CD4-positive, alpha-beta T cell (primary cell): ENCODE measurements at regions not wholly inside any gene's neighbourhood (a gene's known extent, or its start where the extent isn't known, plus 50 kb on each side); places are given as distances from the start of the nearest gene placed in this dataset.

ENCODE experiments used
- ATAC-seq: fragments of 200-7000 bp; cut with Tn5 transposase; one replicate; pipeline ENCODE4 v1.10.0; 2022; ENCODE audit warnings: mild to moderate bottlenecking; ENCODE audit not compliant: poor library complexity
- CTCF ChIA-PET: fragments of 350-600 bp; sonication (Branson Sonifier 250); formaldehyde crosslinking; loops from one replicate; lab custom pipeline; 2021; ENCODE audit warnings: antibody characterized with exemption, inconsistent platforms; lab: Charles Lee
- POLR2A ChIA-PET: fragments of 350-600 bp; sonication (Branson Sonifier 250); formaldehyde crosslinking; loops from one replicate; lab custom pipeline; 2021; ENCODE audit warnings: antibody characterized with exemption, inconsistent platforms; lab: Charles Lee
- DNase-seq, 14 experiments: peaks; one replicate each; pipeline ENCODE4 v3.0.0-alpha.2; 2013 to 2020; ENCODE audit warnings: mixed read lengths in 2 of 14
- H3K27ac ChIP-seq, 2 donors: one replicate each; pipeline versions ENCODE4 v1.5.1 to v1.7.0; 2013; ENCODE audit warnings: low read length in 2 of 2, low read depth in 1 of 2, mild to moderate bottlenecking in 1 of 2
- H3K27me3 ChIP-seq, 2 experiments: 1 replicate in 1 of 2; 2 replicates in 1 of 2; pipeline versions ENCODE4 v1.6.1 to v1.7.0; 2013; ENCODE audit warnings: low read length in 2 of 2, control low read depth in 1 of 2, mild to moderate bottlenecking in 1 of 2, moderate library complexity in 1 of 2; ENCODE audit not compliant: insufficient read depth in 2 of 2, control insufficient read depth in 1 of 2
- H3K36me3 ChIP-seq: one replicate; pipeline ENCODE4 v1.6.1; 2013; ENCODE audit warnings: low read length, control low read depth; ENCODE audit not compliant: insufficient read depth
- H3K4me1 ChIP-seq: one replicate; pipeline ENCODE4 v1.6.1; 2013; ENCODE audit warnings: low read length, control low read depth; ENCODE audit not compliant: insufficient read depth
- H3K4me3 ChIP-seq: one replicate; pipeline ENCODE4 v1.5.1; 2013; ENCODE audit warnings: mild to moderate bottlenecking, low read length, moderate library complexity
- H3K9me3 ChIP-seq, 2 experiments: 1 replicate in 1 of 2; 2 replicates in 1 of 2; pipeline versions ENCODE4 v1.6.1 to v1.7.0; 2013; ENCODE audit warnings: low read length in 2 of 2, mild to moderate bottlenecking in 2 of 2, control low read depth in 1 of 2, moderate library complexity in 1 of 2; ENCODE audit not compliant: control insufficient read depth in 1 of 2, insufficient read depth in 1 of 2
- H3K27ac Mint-ChIP-seq: one replicate; pipeline ENCODE4 v1.8.0; 2020; ENCODE audit warnings: mixed read lengths
- H3K27me3 Mint-ChIP-seq: one replicate; pipeline ENCODE4 v1.8.0; 2021; ENCODE audit warnings: mixed read lengths
- H3K36me3 Mint-ChIP-seq: one replicate; pipeline ENCODE4 v1.8.0; 2021; ENCODE audit warnings: low read depth, mixed read lengths
- H3K4me1 Mint-ChIP-seq: one replicate; pipeline ENCODE4 v1.8.0; 2021; ENCODE audit warnings: low read depth, mixed read lengths
- H3K4me3 Mint-ChIP-seq: one replicate; pipeline ENCODE4 v1.8.0; 2020; ENCODE audit warnings: mild to moderate bottlenecking, mixed read lengths
- H3K9me3 Mint-ChIP-seq: one replicate; pipeline ENCODE4 v1.8.0; 2020; ENCODE audit warnings: mixed read lengths
- intact Hi-C, 2 experiments: fragments of 100-400 bp; cut with DNase I in 1 of 2; cut with micrococcal nuclease in 1 of 2; formaldehyde crosslinking; loops; one replicate each; pipeline versions ENCODE4 v1.15.1 to v1.9.0; 2023 to 2025; cut with DNase I, micrococcal nuclease
- TF ChIP-seq, protein P1 (sequence below): fragments of 200-600 bp; IDR thresholded peaks from one replicate; pipeline ENCODE4 v1.8.0; 2022; ENCODE audit warnings: antibody characterized with exemption, mild to moderate bottlenecking

DNA sequence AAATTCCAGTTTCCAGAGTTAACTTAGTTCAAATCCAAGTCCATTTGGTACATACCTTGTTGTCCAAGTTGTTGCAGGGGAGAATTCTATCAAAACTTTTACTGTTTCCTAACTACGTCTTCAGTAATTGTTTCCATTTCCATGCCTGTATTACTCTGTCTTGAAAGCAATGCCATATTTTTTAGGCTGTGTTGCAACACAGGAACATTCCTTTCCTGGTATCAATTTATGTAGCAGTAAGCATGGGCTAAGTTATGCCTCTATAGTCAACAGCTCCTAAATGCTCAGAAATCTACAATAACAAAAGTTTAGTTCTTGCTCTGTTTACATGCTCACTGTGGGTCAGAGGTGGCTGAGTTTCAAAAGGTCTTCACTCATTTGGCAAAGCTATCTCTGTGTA, 1943.8 kb upstream of the PIK3C3 start:
- H3K9me3 Mint-ChIP-seq = peaks cover 8% of the 10 kb centered on the region
- no peaks in the 10 kb centered on the region for H3K36me3 ChIP-seq
- intact Hi-C loops = no loop called here
- no peak overlapping the region for H3K4me3 Mint-ChIP-seq
- no peak overlapping the region for H3K27ac ChIP-seq
- peaks cover 0 to 4% of the 10 kb centered on the region in 2 experiments for H3K9me3 ChIP-seq
- no peaks in the 10 kb centered on the region for H3K27me3 ChIP-seq
- ChIA-PET POLR2A (no interaction called here), CTCF (no interaction called here)
- H3K4me1 Mint-ChIP-seq = no peaks in the 10 kb centered on the region
- H3K4me1 ChIP-seq = no peaks in the 10 kb centered on the region
- TF ChIP-seq, protein P1, sequence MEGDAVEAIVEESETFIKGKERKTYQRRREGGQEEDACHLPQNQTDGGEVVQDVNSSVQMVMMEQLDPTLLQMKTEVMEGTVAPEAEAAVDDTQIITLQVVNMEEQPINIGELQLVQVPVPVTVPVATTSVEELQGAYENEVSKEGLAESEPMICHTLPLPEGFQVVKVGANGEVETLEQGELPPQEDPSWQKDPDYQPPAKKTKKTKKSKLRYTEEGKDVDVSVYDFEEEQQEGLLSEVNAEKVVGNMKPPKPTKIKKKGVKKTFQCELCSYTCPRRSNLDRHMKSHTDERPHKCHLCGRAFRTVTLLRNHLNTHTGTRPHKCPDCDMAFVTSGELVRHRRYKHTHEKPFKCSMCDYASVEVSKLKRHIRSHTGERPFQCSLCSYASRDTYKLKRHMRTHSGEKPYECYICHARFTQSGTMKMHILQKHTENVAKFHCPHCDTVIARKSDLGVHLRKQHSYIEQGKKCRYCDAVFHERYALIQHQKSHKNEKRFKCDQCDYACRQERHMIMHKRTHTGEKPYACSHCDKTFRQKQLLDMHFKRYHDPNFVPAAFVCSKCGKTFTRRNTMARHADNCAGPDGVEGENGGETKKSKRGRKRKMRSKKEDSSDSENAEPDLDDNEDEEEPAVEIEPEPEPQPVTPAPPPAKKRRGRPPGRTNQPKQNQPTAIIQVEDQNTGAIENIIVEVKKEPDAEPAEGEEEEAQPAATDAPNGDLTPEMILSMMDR = no peak
- no peaks in the 10 kb centered on the region for H3K36me3 Mint-ChIP-seq
- ATAC-seq = no peak
- DNase-seq = no peak
- H3K27me3 Mint-ChIP-seq = no peaks in the 10 kb centered on the region
- H3K27ac Mint-ChIP-seq = no peak overlapping the region
- no peak overlapping the region for H3K4me3 ChIP-seq

DNA sequence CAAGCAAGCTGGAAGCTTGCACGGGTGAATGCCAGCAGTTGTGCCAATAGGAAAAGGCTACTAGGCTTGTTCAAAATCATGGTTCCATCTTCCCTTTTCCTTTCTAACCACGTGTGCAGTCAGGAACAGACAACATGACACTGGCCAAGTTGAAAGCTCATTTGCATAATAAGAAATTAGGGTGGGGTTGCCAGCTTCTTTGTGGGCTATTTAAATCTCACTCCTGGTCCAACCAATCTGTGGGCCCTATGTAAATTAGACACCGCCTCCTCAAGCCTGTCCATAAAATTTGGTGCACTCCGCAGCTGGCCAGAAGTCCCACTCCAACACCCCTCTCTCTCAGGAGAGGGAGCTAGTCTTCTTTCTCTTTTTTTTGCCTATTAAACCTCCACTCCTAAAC, 1948.4 kb upstream of the PIK3C3 start:
- POLR2A ChIA-PET = no interaction called here
- Mint-ChIP-seq H3K36me3 (no peaks in the 10 kb centered on the region), H3K4me1 (no peaks in the 10 kb centered on the region), H3K9me3 (peaks cover 11% of the 10 kb centered on the region), H3K4me3 (no peak overlapping the region), H3K27me3 (no peaks in the 10 kb centered on the region), H3K27ac (no peak overlapping the region)
- Histone ChIP-seq H3K4me1 (no peaks in the 10 kb centered on the region), H3K27ac (no peak overlapping the region), H3K36me3 (no peaks in the 10 kb centered on the region), H3K4me3 (no peak overlapping the region), H3K27me3 (no peaks in the 10 kb centered on the region), H3K9me3 (peaks cover under 1 to 1% of the 10 kb centered on the region in 2 experiments)
- CTCF ChIA-PET = no interaction called here
- DNase-seq = no peak
- intact Hi-C loops = no loop called here
- no peak for ATAC-seq
- TF ChIP-seq, protein P1 = no peak

DNA sequence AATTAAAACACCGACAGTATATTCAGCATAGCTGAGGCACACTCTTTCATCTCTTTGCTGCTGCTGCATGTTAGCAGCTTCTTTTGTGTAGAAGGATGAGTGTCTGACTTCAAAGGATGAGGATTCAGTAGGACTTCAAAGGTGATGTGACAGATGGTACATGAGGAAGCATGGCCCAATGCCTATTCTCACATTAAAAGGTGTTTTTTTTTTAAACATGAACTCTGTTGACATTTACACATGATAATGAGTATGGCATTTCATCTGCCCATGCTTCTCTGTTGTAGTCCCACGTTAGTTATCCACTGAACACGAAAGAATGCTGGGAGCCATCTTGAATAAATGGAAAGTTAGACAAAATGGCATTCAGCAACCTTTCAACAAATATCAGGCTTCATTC, 1950.8 kb upstream of the PIK3C3 start:
- Mint-ChIP-seq H3K27ac (no peak overlapping the region), H3K4me1 (no peaks in the 10 kb centered on the region), H3K4me3 (no peak overlapping the region), H3K9me3 (peaks cover 6% of the 10 kb centered on the region), H3K36me3 (no peaks in the 10 kb centered on the region), H3K27me3 (no peaks in the 10 kb centered on the region)
- ATAC-seq = no peak
- POLR2A ChIA-PET = no interaction called here
- H3K27me3 ChIP-seq = no peaks in the 10 kb centered on the region
- H3K36me3 ChIP-seq = no peaks in the 10 kb centered on the region
- H3K27ac ChIP-seq = no peak overlapping the region
- TF ChIP-seq, protein P1 = no peak
- H3K4me1 ChIP-seq = no peaks in the 10 kb centered on the region
- H3K9me3 ChIP-seq = peaks cover 4 to 5% of the 10 kb centered on the region in 2 experiments
- CTCF ChIA-PET = no interaction called here
- DNase-seq = no peak
- intact Hi-C loops = no loop called here
- no peak overlapping the region for H3K4me3 ChIP-seq
